Hepatocyte (in vitro differentiated cells): ENCODE measurements at regions not wholly inside any gene's neighbourhood (a gene's known extent, or its start where the extent isn't known, plus 50 kb on each side); places are given as distances from the start of the nearest gene placed in this dataset.
A peak's percentile ranks its signal among the peaks of the same experiment; 100 is the strongest.

Experiments used
- DNase-seq: peaks from one replicate; pipeline ENCODE4 v3.0.0-alpha.2; 2016; ENCODE audit warnings: low spot score
- H2AFZ ChIP-seq: fragments of 200-600 bp; sonication (generic); 2 replicates; pipeline ENCODE4 v1.6.0; 2016; ENCODE audit warnings: antibody characterized with exemption, mild to moderate bottlenecking
- H3K27ac ChIP-seq: fragments of 200-600 bp; sonication (generic); 2 replicates; pipeline ENCODE4 v1.5.1; 2016; ENCODE audit warnings: mild to moderate bottlenecking
- H3K27me3 ChIP-seq: fragments of 200-600 bp; sonication (generic); 2 replicates; pipeline ENCODE4 v1.6.1; 2016
- H3K36me3 ChIP-seq: fragments of 200-600 bp; sonication (generic); replicated peaks from 2 replicates; pipeline ENCODE4 v1.5.1; 2016; ENCODE audit warnings: low read depth; ENCODE audit not compliant: insufficient read depth
- H3K4me1 ChIP-seq: fragments of 200-600 bp; sonication (generic); 2 replicates; pipeline ENCODE4 v1.5.1; 2016; ENCODE audit warnings: mild to moderate bottlenecking, moderate library complexity; ENCODE audit not compliant: insufficient read depth
- H3K4me2 ChIP-seq: fragments of 200-600 bp; sonication (generic); 2 replicates; pipeline ENCODE4 v1.6.0; 2016
- H3K4me3 ChIP-seq: fragments of 200-600 bp; sonication (generic); 2 replicates; pipeline ENCODE4 v1.5.1; 2016; ENCODE audit warnings: mild to moderate bottlenecking
- H3K79me2 ChIP-seq: fragments of 200-600 bp; sonication (generic); 2 replicates; pipeline ENCODE4 v1.6.0; 2017; ENCODE audit warnings: mild to moderate bottlenecking
- H3K9me2 ChIP-seq: fragments of 200-600 bp; sonication (generic); replicated peaks from 2 replicates; pipeline ENCODE4 v1.6.0; 2017; ENCODE audit warnings: mild to moderate bottlenecking; ENCODE audit not compliant: insufficient read depth
- H3K9me3 ChIP-seq: fragments of 200-600 bp; sonication (generic); 2 replicates; pipeline ENCODE4 v1.5.1; 2016; ENCODE audit warnings: low read depth, mild to moderate bottlenecking
- H4K20me1 ChIP-seq: fragments of 200-600 bp; sonication (generic); 2 replicates; pipeline ENCODE4 v1.6.0; 2016; ENCODE audit warnings: mild to moderate bottlenecking; ENCODE audit not compliant: insufficient read depth, poor library complexity, severe bottlenecking
- CTCF ChIP-seq: fragments of 200-600 bp; sonication (generic); IDR thresholded peaks from 2 replicates; pipeline ENCODE4 v1.5.1; 2016; ENCODE audit warnings: antibody characterized with exemption, mild to moderate bottlenecking; ENCODE audit not compliant: poor library complexity
- EZH2 ChIP-seq: fragments of 200-600 bp; sonication (generic); IDR thresholded peaks from 2 replicates; pipeline ENCODE4 v1.6.1; 2016; ENCODE audit warnings: antibody characterized with exemption, mild to moderate bottlenecking, borderline replicate concordance
- EZH2phosphoT487 ChIP-seq: fragments of 200-600 bp; sonication (generic); IDR thresholded peaks from one replicate; pipeline ENCODE4 v1.6.1; 2018; ENCODE audit warnings: antibody characterized with exemption, mild to moderate bottlenecking, low read depth, moderate library complexity; ENCODE audit not compliant: unreplicated experiment, severe bottlenecking
- WGBS: methylation state at CpG from one replicate; pipeline ENCODE4 v1.1.6; 2016; ENCODE audit warnings: low lambda C conversion rate; ENCODE audit errors: missing lambda C conversion rate; 5-methylcytosine and 5-hydroxymethylcytosine counted together

DNA sequence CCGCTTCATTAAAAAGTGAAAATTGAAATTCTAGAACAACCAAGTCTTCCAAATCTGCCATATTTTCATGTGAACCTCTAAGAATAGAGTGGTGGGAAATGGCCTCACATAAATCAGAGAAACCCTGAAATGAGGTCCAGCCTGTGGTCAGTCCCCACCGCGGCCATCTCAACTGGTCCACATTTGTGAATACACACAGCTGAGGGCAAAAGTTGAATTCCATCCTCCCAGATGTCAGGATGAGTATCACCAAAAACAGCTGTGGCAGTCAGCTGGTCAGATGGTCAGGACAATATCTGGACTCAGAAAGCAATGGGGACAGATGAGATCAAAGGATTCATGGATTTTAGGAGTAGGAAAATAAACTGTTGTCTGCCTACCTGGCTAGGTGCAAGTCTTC, 219.4 kb upstream of the NCKAP5 start:
- no peaks in the 10 kb centered on the region for H4K20me1 ChIP-seq
- 97% methylated on average over 3 of the region's 3 CpGs for WGBS
- H3K4me2 ChIP-seq, result no peak overlapping the region
- H3K36me3 ChIP-seq, result no peaks in the 10 kb centered on the region
- no peaks in the 10 kb centered on the region for H3K27me3 ChIP-seq
- no peaks in the 10 kb centered on the region for H3K79me2 ChIP-seq
- no peak overlapping the region for H3K27ac ChIP-seq
- H3K9me3 ChIP-seq, result no peaks in the 10 kb centered on the region
- TF ChIP-seq EZH2 (no peak), EZH2phosphoT487 (no peak), CTCF (no peak)
- no peaks in the 10 kb centered on the region for H3K4me1 ChIP-seq
- H3K9me2 ChIP-seq, result no peaks in the 10 kb centered on the region
- no peak overlapping the region for H3K4me3 ChIP-seq
- H2AFZ ChIP-seq, result no peak overlapping the region
- DNase-seq, result no peak

GRCh38 chr2:133788386-133788785, 220.1 kb upstream of the NCKAP5 start:
- Histone ChIP-seq H3K36me3 (no peaks in the 10 kb centered on the region), H3K9me3 (no peaks in the 10 kb centered on the region), H3K4me2 (no peak overlapping the region), H4K20me1 (no peaks in the 10 kb centered on the region), H3K4me1 (no peaks in the 10 kb centered on the region), H3K9me2 (no peaks in the 10 kb centered on the region), H3K27ac (no peak overlapping the region), H2AFZ (no peak overlapping the region), H3K27me3 (no peaks in the 10 kb centered on the region), H3K4me3 (no peak overlapping the region), H3K79me2 (no peaks in the 10 kb centered on the region)
- no peak for DNase-seq
- WGBS, result 60% methylated on average over 1 of the region's 1 CpG
- TF ChIP-seq EZH2 (no peak), CTCF (no peak), EZH2phosphoT487 (no peak)

GRCh38 chr2:133789743-133790142, 221.5 kb upstream of the NCKAP5 start:
- peak; percentile 35 for DNase-seq
- Histone ChIP-seq H3K4me2 (no peak overlapping the region), H3K4me1 (no peaks in the 10 kb centered on the region), H3K27ac (no peak overlapping the region), H3K27me3 (no peaks in the 10 kb centered on the region), H3K4me3 (no peak overlapping the region), H3K9me3 (no peaks in the 10 kb centered on the region), H3K9me2 (no peaks in the 10 kb centered on the region), H4K20me1 (no peaks in the 10 kb centered on the region), H3K36me3 (no peaks in the 10 kb centered on the region), H3K79me2 (no peaks in the 10 kb centered on the region), H2AFZ (no peak overlapping the region)
- TF ChIP-seq CTCF (no peak), EZH2 (no peak), EZH2phosphoT487 (no peak)
- WGBS, result 63% methylated on average over 4 of the region's 4 CpGs

- Histone ChIP-seq H3K36me3 (no peaks in the 10 kb centered on the region), H3K4me1 (no peaks in the 10 kb centered on the region), H2AFZ (no peak overlapping the region), H3K9me3 (no peaks in the 10 kb centered on the region), H3K79me2 (no peaks in the 10 kb centered on the region), H3K27ac (no peak overlapping the region), H3K4me3 (no peak overlapping the region), H3K4me2 (no peak overlapping the region), H3K27me3 (no peaks in the 10 kb centered on the region), H4K20me1 (no peaks in the 10 kb centered on the region), H3K9me2 (no peaks in the 10 kb centered on the region)
- WGBS, result 77% methylated on average over 1 of the region's 1 CpG
- no peak for DNase-seq
- TF ChIP-seq CTCF, result no peak
- TF ChIP-seq EZH2, result no peak
- TF ChIP-seq EZH2phosphoT487, result no peak
Measured at GRCh38 chr2:133790711-133791110, 222.4 kb upstream of the NCKAP5 start.
